ENCODE measurements at regions not wholly inside any gene's neighbourhood (a gene's known extent, or its start where the extent isn't known, plus 50 kb on each side); places are given as distances from the start of the nearest gene placed in this dataset.
"Not testable (repeated sequence)": the region's sequence is repeated elsewhere in the genome, so short reads cannot be mapped to it uniquely, and the experiment has no call there.

DNA sequence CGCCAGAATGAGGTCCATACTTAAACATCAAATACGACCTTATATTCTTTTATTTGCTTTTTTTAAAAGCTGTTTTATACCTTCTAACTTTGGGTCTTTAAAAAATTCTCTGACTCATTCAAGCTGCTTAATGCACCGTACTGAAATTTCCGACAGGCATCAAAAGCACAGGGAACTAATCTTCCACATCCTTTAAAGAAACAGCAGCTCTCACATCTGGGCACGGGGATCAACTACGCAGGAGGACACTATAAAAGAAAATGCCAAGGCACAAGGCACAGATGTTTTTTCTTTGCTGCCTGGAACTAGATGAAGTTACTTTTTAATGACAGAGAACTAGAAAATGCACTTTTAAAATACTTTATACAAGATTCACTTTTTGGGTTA is 112.4 kb upstream of the ARG1 start:
- H3K27ac ChIP-seq (ENCODE audit: low read depth in 1 of 2, low read length in 1 of 2), result no peak overlapping the region
- peaks cover 0 to 3% of the 10 kb centered on the region in 2 donors for H3K4me1 ChIP-seq (ENCODE audit: control insufficient read depth in 2 of 2, insufficient read depth in 2 of 2, low read length in 2 of 2)
- H3K27me3 ChIP-seq (ENCODE audit: control insufficient read depth in 2 of 2, insufficient read depth in 1 of 2, low read length in 1 of 2), result no peaks in the 10 kb centered on the region
- 87% methylated on average over 6 of the region's 6 CpGs for WGBS
- no peak for DNase-seq (ENCODE audit: low read depth in 6 of 9, low spot score in 9 of 9)
- no peaks in the 10 kb centered on the region for H3K36me3 ChIP-seq (ENCODE audit: control insufficient read depth in 2 of 2, insufficient read depth in 2 of 2, low read length in 1 of 2)
- H3K9me3 ChIP-seq (ENCODE audit: control insufficient read depth in 2 of 2, insufficient read depth in 1 of 2, low read length in 1 of 2), result no peaks in the 10 kb centered on the region
- no peak overlapping the region for H3K4me3 ChIP-seq (ENCODE audit: low read length in 2 of 2)

DNA sequence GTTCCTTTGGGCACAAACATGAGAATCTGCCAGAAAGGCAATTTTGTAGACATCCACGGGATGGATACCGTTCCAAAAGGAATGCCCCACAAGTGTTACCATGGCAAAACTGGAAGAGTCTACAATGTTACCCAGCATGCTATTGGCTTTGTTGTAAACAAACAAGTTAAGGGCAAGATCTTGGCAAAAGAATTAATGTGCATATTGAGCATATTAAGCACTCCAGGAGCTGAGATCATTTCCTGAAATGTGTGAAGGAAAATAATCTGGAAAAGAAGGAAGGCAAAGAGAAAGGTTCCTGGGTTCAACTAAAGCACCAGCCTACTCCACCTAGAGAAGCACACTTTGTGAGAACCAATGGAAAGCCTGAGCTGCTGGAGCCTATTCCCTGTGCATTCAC is 103.9 kb upstream of the ARG1 start:
- DNase-seq (ENCODE audit: low read depth in 6 of 9, low spot score in 9 of 9), result no peak
- no peak overlapping the region for H3K4me3 ChIP-seq (ENCODE audit: low read length in 2 of 2)
- H3K9me3 ChIP-seq (ENCODE audit: control insufficient read depth in 2 of 2, insufficient read depth in 1 of 2, low read length in 1 of 2), result no peaks in the 10 kb centered on the region
- H3K4me1 ChIP-seq (ENCODE audit: control insufficient read depth in 2 of 2, insufficient read depth in 2 of 2, low read length in 2 of 2), result no peaks in the 10 kb centered on the region
- H3K36me3 ChIP-seq (ENCODE audit: control insufficient read depth in 2 of 2, insufficient read depth in 2 of 2, low read length in 1 of 2), result no peaks in the 10 kb centered on the region
- no peaks in the 10 kb centered on the region for H3K27me3 ChIP-seq (ENCODE audit: control insufficient read depth in 2 of 2, insufficient read depth in 1 of 2, low read length in 1 of 2)
- WGBS, result over 99% methylated on average over 2 of the region's 2 CpGs
- H3K27ac ChIP-seq (ENCODE audit: low read depth in 1 of 2, low read length in 1 of 2), result no peak overlapping the region

DNA sequence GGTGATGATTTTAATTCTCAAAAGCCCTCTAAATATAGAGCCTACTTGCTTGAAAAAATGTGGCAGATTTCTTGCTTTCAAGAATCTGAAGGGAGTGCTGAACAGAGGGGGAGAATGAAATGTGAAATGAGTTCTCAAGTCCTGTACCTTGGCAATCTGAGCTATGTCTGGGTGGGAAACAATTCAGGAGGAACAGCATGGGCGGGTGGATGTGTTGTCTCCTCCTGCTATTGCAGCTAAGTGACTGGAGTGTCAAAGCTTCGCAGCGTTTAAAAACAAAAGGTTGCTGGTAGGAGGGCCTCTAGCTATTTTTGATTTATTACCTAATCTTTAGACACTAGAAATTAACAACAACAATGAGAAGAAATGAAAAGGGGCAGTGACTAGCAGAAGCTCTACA is 102.5 kb upstream of the ARG1 start:
- peaks cover 0 to 4% of the 10 kb centered on the region in 2 donors for H3K9me3 ChIP-seq (ENCODE audit: control insufficient read depth in 2 of 2, insufficient read depth in 1 of 2, low read length in 1 of 2)
- no peaks in the 10 kb centered on the region for H3K36me3 ChIP-seq (ENCODE audit: control insufficient read depth in 2 of 2, insufficient read depth in 2 of 2, low read length in 1 of 2)
- H3K4me3 ChIP-seq (ENCODE audit: low read length in 2 of 2), result no peak overlapping the region
- H3K4me1 ChIP-seq (ENCODE audit: control insufficient read depth in 2 of 2, insufficient read depth in 2 of 2, low read length in 2 of 2), result no peaks in the 10 kb centered on the region
- no peak for DNase-seq (ENCODE audit: low read depth in 6 of 9, low spot score in 9 of 9)
- H3K27me3 ChIP-seq (ENCODE audit: control insufficient read depth in 2 of 2, insufficient read depth in 1 of 2, low read length in 1 of 2), result no peaks in the 10 kb centered on the region
- 95% methylated on average over 3 of the region's 3 CpGs for WGBS
- no peak overlapping the region for H3K27ac ChIP-seq (ENCODE audit: low read depth in 1 of 2, low read length in 1 of 2)

DNA sequence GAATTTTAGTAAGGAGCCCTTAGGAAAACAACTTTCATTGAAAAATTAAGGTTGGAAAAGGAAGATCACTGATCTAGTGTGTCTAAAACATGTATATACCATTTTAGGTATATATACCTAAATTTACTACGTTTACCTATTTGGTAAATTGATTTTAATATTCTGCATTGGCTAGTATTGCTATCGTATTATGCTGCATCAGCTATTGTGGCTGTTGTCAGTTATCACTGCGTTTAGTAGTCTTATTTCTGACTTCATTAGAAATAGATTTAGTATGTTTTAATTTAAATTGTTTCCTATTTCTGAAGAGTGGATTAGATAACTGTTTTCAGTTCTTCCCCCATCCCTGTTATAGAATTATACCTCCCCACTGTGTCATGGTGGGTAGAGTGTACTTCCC is 101.7 kb upstream of the ARG1 start:
- H3K4me3 ChIP-seq (ENCODE audit: low read length in 2 of 2), result no peak overlapping the region
- no peak for DNase-seq (ENCODE audit: low read depth in 6 of 9, low spot score in 9 of 9)
- no peaks in the 10 kb centered on the region for H3K4me1 ChIP-seq (ENCODE audit: control insufficient read depth in 2 of 2, insufficient read depth in 2 of 2, low read length in 2 of 2)
- no peaks in the 10 kb centered on the region for H3K27me3 ChIP-seq (ENCODE audit: control insufficient read depth in 2 of 2, insufficient read depth in 1 of 2, low read length in 1 of 2)
- H3K27ac ChIP-seq (ENCODE audit: low read depth in 1 of 2, low read length in 1 of 2), result no peak overlapping the region
- H3K9me3 ChIP-seq (ENCODE audit: control insufficient read depth in 2 of 2, insufficient read depth in 1 of 2, low read length in 1 of 2), result peaks cover 0 to 4% of the 10 kb centered on the region in 2 donors
- H3K36me3 ChIP-seq (ENCODE audit: control insufficient read depth in 2 of 2, insufficient read depth in 2 of 2, low read length in 1 of 2), result no peaks in the 10 kb centered on the region
- WGBS, result 96% methylated on average over 3 of the region's 3 CpGs

DNA sequence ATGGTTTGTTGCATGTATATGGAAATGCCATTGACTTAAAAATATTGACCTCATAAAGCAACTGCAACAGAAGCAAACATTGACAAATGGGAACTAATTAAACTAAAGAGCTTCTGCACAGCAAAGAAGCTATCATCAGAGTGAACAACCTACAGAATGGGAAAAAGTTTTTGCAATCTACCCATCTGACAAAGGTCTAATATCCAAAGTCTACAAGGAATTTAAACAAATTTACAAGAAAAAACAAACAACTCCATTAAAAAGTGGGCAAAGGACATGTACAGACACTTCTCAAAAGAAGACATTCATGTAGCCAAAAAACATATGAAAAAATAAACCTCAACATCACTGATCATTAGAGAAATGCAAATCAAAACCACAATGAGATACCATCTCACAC is 99.7 kb upstream of the ARG1 start:
- not testable (repeated sequence) for H3K9me3 ChIP-seq (ENCODE audit: control insufficient read depth in 2 of 2, insufficient read depth in 1 of 2, low read length in 1 of 2); H3K4me1 ChIP-seq (ENCODE audit: control insufficient read depth in 2 of 2, insufficient read depth in 2 of 2, low read length in 2 of 2); H3K36me3 ChIP-seq (ENCODE audit: control insufficient read depth in 2 of 2, insufficient read depth in 2 of 2, low read length in 1 of 2); DNase-seq (ENCODE audit: low read depth in 6 of 9, low spot score in 9 of 9); H3K27me3 ChIP-seq (ENCODE audit: control insufficient read depth in 2 of 2, insufficient read depth in 1 of 2, low read length in 1 of 2); H3K4me3 ChIP-seq (ENCODE audit: low read length in 2 of 2); H3K27ac ChIP-seq (ENCODE audit: low read depth in 1 of 2, low read length in 1 of 2)

DNA sequence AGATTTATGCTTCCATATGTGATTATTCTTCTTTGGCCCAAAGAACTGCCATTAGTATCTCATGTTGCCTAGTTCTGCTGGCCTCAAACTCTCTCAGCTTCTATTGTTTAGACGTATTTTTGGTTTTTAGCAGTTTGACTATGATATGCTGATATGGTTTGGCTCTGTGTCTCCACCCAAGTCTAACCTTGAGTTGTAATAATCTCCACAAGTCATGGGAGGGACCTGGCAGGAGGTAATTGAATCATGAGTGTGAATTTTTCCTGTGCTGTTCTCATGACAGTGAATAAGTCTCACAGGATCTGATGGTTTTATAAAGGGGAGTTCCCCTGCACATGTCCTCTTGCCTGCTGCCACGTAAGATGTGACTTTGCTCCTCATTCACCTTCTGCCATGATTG is 96.7 kb upstream of the ARG1 start:
- H3K4me3 ChIP-seq (ENCODE audit: low read length in 2 of 2), result no peak overlapping the region
- H3K36me3 ChIP-seq (ENCODE audit: control insufficient read depth in 2 of 2, insufficient read depth in 2 of 2, low read length in 1 of 2), result no peaks in the 10 kb centered on the region
- WGBS, result 95% methylated on average over 2 of the region's 2 CpGs
- no peaks in the 10 kb centered on the region for H3K27me3 ChIP-seq (ENCODE audit: control insufficient read depth in 2 of 2, insufficient read depth in 1 of 2, low read length in 1 of 2)
- peaks cover 0 to 4% of the 10 kb centered on the region in 2 donors for H3K9me3 ChIP-seq (ENCODE audit: control insufficient read depth in 2 of 2, insufficient read depth in 1 of 2, low read length in 1 of 2)
- no peak overlapping the region for H3K27ac ChIP-seq (ENCODE audit: low read depth in 1 of 2, low read length in 1 of 2)
- no peaks in the 10 kb centered on the region for H3K4me1 ChIP-seq (ENCODE audit: control insufficient read depth in 2 of 2, insufficient read depth in 2 of 2, low read length in 2 of 2)
- DNase-seq (ENCODE audit: low read depth in 6 of 9, low spot score in 9 of 9), result no peak

DNA sequence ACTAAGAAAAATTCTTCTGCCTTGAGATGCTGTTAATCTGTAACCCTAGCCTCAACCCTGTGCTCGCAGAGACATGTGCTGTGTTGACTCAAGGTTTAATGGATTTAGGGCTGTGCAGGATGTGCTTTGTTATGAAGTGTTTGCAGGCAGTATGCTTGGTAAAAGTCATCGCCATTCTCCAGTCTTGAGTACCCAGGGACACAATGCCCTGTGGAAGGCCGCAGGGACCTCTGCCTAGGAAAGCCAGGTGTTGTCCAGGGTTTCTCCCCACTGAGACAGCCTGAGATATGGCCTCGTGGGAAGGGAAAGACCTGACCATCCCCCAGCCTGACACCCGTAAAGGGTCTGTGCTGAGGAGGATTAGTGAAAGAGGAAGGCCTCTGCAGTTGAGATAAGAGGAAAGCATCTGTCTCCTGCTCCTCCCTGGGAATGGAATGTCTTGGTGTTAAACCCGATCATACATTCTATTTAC is 94.2 kb upstream of the ARG1 start:
- H3K27ac ChIP-seq (ENCODE audit: low read depth in 1 of 2, low read length in 1 of 2); H3K36me3 ChIP-seq (ENCODE audit: control insufficient read depth in 2 of 2, insufficient read depth in 2 of 2, low read length in 1 of 2); DNase-seq (ENCODE audit: low read depth in 6 of 9, low spot score in 9 of 9); H3K4me1 ChIP-seq (ENCODE audit: control insufficient read depth in 2 of 2, insufficient read depth in 2 of 2, low read length in 2 of 2); H3K9me3 ChIP-seq (ENCODE audit: control insufficient read depth in 2 of 2, insufficient read depth in 1 of 2, low read length in 1 of 2); H3K4me3 ChIP-seq (ENCODE audit: low read length in 2 of 2); H3K27me3 ChIP-seq (ENCODE audit: control insufficient read depth in 2 of 2, insufficient read depth in 1 of 2, low read length in 1 of 2): not testable (repeated sequence)
- 85% methylated on average over 6 of the region's 6 CpGs for WGBS

DNA sequence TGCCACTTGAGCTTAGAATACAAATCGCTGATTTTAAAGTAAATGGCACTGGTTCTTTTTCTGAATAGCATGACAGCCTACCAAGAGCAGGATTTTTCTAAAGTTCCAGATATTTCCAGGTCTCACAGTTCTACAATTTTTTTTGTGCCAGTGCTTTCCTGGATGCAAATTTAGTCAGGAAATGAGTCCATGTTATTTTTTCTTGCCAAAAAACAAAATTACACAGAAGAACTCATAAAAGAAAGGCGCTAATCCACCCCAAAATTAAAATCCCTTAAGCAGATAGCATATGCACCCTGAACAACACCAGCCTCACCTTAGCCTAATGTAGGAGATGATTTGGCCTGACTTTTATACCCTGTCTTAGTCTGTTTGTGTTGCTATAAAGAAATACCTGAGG is 86.4 kb upstream of the ARG1 start:
- DNase-seq (ENCODE audit: low read depth in 6 of 9, low spot score in 9 of 9), result no peak
- Histone ChIP-seq H3K4me1 (ENCODE audit: control insufficient read depth in 2 of 2, insufficient read depth in 2 of 2, low read length in 2 of 2) (no peaks in the 10 kb centered on the region), H3K27ac (ENCODE audit: low read depth in 1 of 2, low read length in 1 of 2) (no peak overlapping the region), H3K9me3 (ENCODE audit: control insufficient read depth in 2 of 2, insufficient read depth in 1 of 2, low read length in 1 of 2) (no peaks in the 10 kb centered on the region), H3K36me3 (ENCODE audit: control insufficient read depth in 2 of 2, insufficient read depth in 2 of 2, low read length in 1 of 2) (no peaks in the 10 kb centered on the region), H3K27me3 (ENCODE audit: control insufficient read depth in 2 of 2, insufficient read depth in 1 of 2, low read length in 1 of 2) (no peaks in the 10 kb centered on the region), H3K4me3 (ENCODE audit: low read length in 2 of 2) (no peak overlapping the region)
- over 99% methylated on average over 2 of the region's 2 CpGs for WGBS

DNA sequence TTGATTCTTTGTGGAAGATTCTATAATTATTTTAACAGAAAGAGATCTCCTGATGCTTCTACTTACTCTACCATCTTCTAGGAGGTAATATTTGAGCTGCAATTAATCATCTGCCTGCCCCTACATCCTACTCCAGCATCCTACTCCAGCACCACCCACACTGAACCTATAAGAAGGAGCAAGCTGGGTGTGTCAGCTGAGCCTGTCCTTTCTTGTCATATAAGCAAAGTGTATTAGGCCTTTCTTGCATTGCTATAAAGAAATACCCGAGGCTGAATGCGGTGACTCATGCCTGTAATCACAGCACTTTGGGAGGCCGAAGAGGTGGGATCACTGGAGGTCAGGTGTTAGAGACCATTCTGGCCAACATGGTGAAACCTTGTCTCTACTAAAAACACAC is 84.2 kb upstream of the ARG1 start:
- Histone ChIP-seq H3K27me3 (ENCODE audit: control insufficient read depth in 2 of 2, insufficient read depth in 1 of 2, low read length in 1 of 2) (no peaks in the 10 kb centered on the region), H3K9me3 (ENCODE audit: control insufficient read depth in 2 of 2, insufficient read depth in 1 of 2, low read length in 1 of 2) (no peaks in the 10 kb centered on the region), H3K4me1 (ENCODE audit: control insufficient read depth in 2 of 2, insufficient read depth in 2 of 2, low read length in 2 of 2) (no peaks in the 10 kb centered on the region), H3K4me3 (ENCODE audit: low read length in 2 of 2) (no peak overlapping the region), H3K27ac (ENCODE audit: low read depth in 1 of 2, low read length in 1 of 2) (no peak overlapping the region), H3K36me3 (ENCODE audit: control insufficient read depth in 2 of 2, insufficient read depth in 2 of 2, low read length in 1 of 2) (no peaks in the 10 kb centered on the region)
- 92% methylated on average over 3 of the region's 3 CpGs for WGBS
- DNase-seq (ENCODE audit: low read depth in 6 of 9, low spot score in 9 of 9), result no peak

DNA sequence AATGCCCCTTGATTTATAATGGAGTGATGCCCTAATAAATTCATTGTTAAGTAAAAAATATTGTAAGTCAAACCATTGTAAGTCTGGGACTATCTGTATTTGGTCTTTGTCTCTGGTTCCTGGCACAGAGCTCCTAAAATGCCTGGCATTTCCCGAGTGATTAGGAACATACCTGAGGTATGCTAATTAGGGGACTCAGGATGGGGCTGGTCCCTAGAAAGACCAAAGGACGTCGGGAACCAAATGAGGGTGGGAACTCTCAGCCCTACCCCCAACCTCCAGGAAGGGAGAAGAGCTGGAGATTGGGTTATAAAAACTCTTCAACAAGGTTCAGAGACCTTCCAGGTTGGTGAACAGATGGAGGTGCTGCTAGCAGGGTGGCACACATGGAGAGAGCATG is 82.6 kb upstream of the ARG1 start:
- Histone ChIP-seq H3K9me3 (ENCODE audit: control insufficient read depth in 2 of 2, insufficient read depth in 1 of 2, low read length in 1 of 2) (no peaks in the 10 kb centered on the region), H3K27ac (ENCODE audit: low read depth in 1 of 2, low read length in 1 of 2) (no peak overlapping the region), H3K4me1 (ENCODE audit: control insufficient read depth in 2 of 2, insufficient read depth in 2 of 2, low read length in 2 of 2) (no peaks in the 10 kb centered on the region), H3K27me3 (ENCODE audit: control insufficient read depth in 2 of 2, insufficient read depth in 1 of 2, low read length in 1 of 2) (no peaks in the 10 kb centered on the region), H3K36me3 (ENCODE audit: control insufficient read depth in 2 of 2, insufficient read depth in 2 of 2, low read length in 1 of 2) (no peaks in the 10 kb centered on the region), H3K4me3 (ENCODE audit: low read length in 2 of 2) (no peak overlapping the region)
- no peak for DNase-seq (ENCODE audit: low read depth in 6 of 9, low spot score in 9 of 9)
- WGBS, result 40% methylated on average over 3 of the region's 3 CpGs

Measured in thymus (tissue), 11 donors.